K562 (cell line): ENCODE measurements at regions not wholly inside any gene's neighbourhood (a gene's known extent, or its start where the extent isn't known, plus 50 kb on each side); places are given as distances from the start of the nearest gene placed in this dataset.

ENCODE experiments used
- GABPA ChIP-seq: fragments of 200-800 bp; sonication (Bioruptor generic); conservative IDR thresholded peaks from 2 replicates; pipeline ENCODE4 v1.6.1; 2016; ENCODE audit warnings: low read depth, missing genetic modification characterization, missing compliant biosample characterization
- HNRNPUL1 ChIP-seq: fragments of 200-400 bp; formaldehyde crosslinking; IDR thresholded peaks from 2 replicates; pipeline ENCODE4 v1.6.1; 2017; ENCODE audit warnings: low read length
- NR2C1 ChIP-seq, 2 experiments: fragments of 450-650 bp; IDR thresholded peaks; 2 replicates each; pipeline ENCODE4 v1.6.1; 2017; ENCODE audit warnings: mild to moderate bottlenecking in 2 of 2, antibody characterized with exemption in 1 of 2, inconsistent platforms in 1 of 2, missing compliant biosample characterization in 1 of 2, missing genetic modification characterization in 1 of 2
- RAD51 ChIP-seq: fragments of 450-650 bp; IDR thresholded peaks from 2 replicates; pipeline ENCODE4 v1.7.1; 2016; ENCODE audit warnings: low read depth, mild to moderate bottlenecking, borderline replicate concordance
- ZNF586 ChIP-seq: fragments of 450-650 bp; formaldehyde crosslinking; conservative IDR thresholded peaks from 2 replicates; pipeline ENCODE4 v1.4.0; 2020; ENCODE audit warnings: mild to moderate bottlenecking, moderate library complexity
- ZNF644 ChIP-seq: fragments of 200-800 bp; sonication (Bioruptor generic); IDR thresholded peaks from 2 replicates; pipeline ENCODE4 v1.6.1; 2016; ENCODE audit warnings: low read depth, missing genetic modification characterization, missing compliant biosample characterization
- TF ChIP-seq, protein P1 (sequence below), 3 experiments: IDR thresholded peaks in 2 of 3; conservative IDR thresholded peaks in 1 of 3; 2 replicates each; pipeline ENCODE4 v1.5.1; 2011 to 2012; ENCODE audit warnings: low read length in 3 of 3, mild to moderate bottlenecking in 3 of 3, control low read depth in 2 of 3, improper control_type of control experiment in 1 of 3, inconsistent platforms in 1 of 3, low read depth in 1 of 3, mixed read lengths in 1 of 3, moderate library complexity in 1 of 3; ENCODE audit not compliant: insufficient read depth in 2 of 3

DNA sequence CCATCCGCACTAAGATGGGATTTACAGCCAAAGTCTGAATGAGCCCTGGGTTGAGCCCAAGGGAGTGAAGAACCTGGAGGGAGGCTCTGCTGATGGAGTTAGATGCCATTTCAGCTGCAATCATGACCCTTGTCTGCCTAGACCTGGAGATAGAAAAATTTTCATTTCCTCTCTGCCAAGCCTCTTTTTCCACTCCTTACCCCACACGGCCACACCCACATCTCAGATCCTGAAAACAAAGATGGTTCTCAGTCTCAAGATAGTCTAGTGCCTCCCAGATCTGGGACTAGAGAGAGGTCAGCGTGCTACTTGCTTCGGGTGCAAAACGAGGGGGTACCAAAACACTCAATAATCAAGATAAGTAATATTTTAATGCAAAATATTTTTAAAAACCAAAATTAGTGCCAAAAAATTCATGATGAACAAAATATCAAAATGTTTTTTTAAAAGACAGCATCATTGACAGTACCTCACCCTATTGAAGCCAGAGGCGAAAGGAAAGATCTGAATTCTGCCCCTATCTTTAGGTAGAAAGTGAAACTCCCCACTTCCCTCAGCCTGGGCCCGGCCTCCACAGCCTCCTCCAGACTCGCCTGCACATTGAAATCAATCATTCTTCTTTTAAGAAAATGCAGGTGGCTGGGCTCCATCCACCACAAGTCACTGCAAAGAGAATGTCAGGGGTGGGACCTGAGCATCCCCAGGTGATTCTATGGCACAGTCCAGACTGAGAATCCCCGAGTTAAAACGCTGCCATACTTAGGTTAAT, 57.8 kb upstream of the GPR45 start:
- TF ChIP-seq HNRNPUL1 (no peak), NR2C1 (IDR thresholded peaks at IDR 0.05) (no peak), NR2C1 (tag; IDR thresholded peaks at IDR 0.05) (no peak), ZNF644 (no peak), GABPA (tag) (no peak), ZNF586 (CRISPR knock-in tag) (no peak), RAD51 (no peak)
- TF ChIP-seq, protein P1, sequence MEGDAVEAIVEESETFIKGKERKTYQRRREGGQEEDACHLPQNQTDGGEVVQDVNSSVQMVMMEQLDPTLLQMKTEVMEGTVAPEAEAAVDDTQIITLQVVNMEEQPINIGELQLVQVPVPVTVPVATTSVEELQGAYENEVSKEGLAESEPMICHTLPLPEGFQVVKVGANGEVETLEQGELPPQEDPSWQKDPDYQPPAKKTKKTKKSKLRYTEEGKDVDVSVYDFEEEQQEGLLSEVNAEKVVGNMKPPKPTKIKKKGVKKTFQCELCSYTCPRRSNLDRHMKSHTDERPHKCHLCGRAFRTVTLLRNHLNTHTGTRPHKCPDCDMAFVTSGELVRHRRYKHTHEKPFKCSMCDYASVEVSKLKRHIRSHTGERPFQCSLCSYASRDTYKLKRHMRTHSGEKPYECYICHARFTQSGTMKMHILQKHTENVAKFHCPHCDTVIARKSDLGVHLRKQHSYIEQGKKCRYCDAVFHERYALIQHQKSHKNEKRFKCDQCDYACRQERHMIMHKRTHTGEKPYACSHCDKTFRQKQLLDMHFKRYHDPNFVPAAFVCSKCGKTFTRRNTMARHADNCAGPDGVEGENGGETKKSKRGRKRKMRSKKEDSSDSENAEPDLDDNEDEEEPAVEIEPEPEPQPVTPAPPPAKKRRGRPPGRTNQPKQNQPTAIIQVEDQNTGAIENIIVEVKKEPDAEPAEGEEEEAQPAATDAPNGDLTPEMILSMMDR (IDR thresholded peaks at IDR 0.05 in 2 of 3, conservative IDR thresholded peaks at IDR 0.05 in 1 of 3; ENCODE audit: insufficient read depth in 2 of 3, low read depth in 1 of 3, low read length in 3 of 3) = no peak
